Neural progenitor cell (in vitro differentiated cells): ENCODE measurements at regions not wholly inside any gene's neighbourhood (a gene's known extent, or its start where the extent isn't known, plus 50 kb on each side); places are given as distances from the start of the nearest gene placed in this dataset.

ENCODE experiments used
- DNase-seq: peaks from one replicate; pipeline ENCODE4 v3.0.0-alpha.2; 2016; ENCODE audit warnings: low spot score
- H2AFZ ChIP-seq: fragments of 200-600 bp; sonication (generic); replicated peaks from 2 replicates; pipeline ENCODE4 v1.6.1; 2016; ENCODE audit warnings: antibody characterized with exemption
- H3F3A ChIP-seq: fragments of 200-600 bp; sonication (generic); 2 replicates; pipeline ENCODE4 v1.6.1; 2016; ENCODE audit warnings: antibody characterized with exemption, low read depth
- H3K27ac ChIP-seq: fragments of 200-600 bp; sonication (generic); 2 replicates; pipeline ENCODE4 v1.5.1; 2016; ENCODE audit warnings: mild to moderate bottlenecking
- H3K27me3 ChIP-seq: fragments of 200-600 bp; sonication (generic); 2 replicates; pipeline ENCODE4 v1.6.1; 2016; ENCODE audit warnings: mild to moderate bottlenecking, moderate library complexity
- H3K36me3 ChIP-seq: fragments of 200-600 bp; sonication (generic); 2 replicates; pipeline ENCODE4 v1.5.1; 2016
- H3K4me1 ChIP-seq: fragments of 200-600 bp; sonication (generic); 2 replicates; pipeline ENCODE4 v1.6.1; 2016; ENCODE audit warnings: mixed run types
- H3K4me2 ChIP-seq: fragments of 200-600 bp; sonication (generic); 2 replicates; pipeline ENCODE4 v1.6.1; 2016
- H3K4me3 ChIP-seq: fragments of 200-600 bp; sonication (generic); 2 replicates; pipeline ENCODE4 v1.5.1; 2016
- H3K79me2 ChIP-seq: fragments of 200-600 bp; sonication (generic); 2 replicates; pipeline ENCODE4 v1.6.1; 2016; ENCODE audit warnings: low read depth
- H3K9ac ChIP-seq: fragments of 200-600 bp; sonication (generic); 2 replicates; pipeline ENCODE4 v1.6.1; 2016
- H3K9me3 ChIP-seq: fragments of 200-600 bp; sonication (generic); 2 replicates; pipeline ENCODE4 v1.5.1; 2016; ENCODE audit warnings: low read depth
- H4K20me1 ChIP-seq: fragments of 200-600 bp; sonication (generic); 2 replicates; pipeline ENCODE4 v1.6.1; 2016; ENCODE audit warnings: low read depth
- H3K27ac Mint-ChIP-seq: 3 replicates; pipeline ENCODE4 v1.8.0; 2021; ENCODE audit warnings: mixed read lengths
- H3K27me3 Mint-ChIP-seq: 2 replicates; pipeline ENCODE4 v1.8.0; 2022; ENCODE audit warnings: low read depth, mild to moderate bottlenecking, inconsistent platforms, moderate library complexity, mixed read lengths; ENCODE audit not compliant: insufficient read depth
- H3K36me3 Mint-ChIP-seq: 3 replicates; pipeline ENCODE4 v1.8.0; 2021; ENCODE audit warnings: mixed read lengths
- H3K4me1 Mint-ChIP-seq: 3 replicates; pipeline ENCODE4 v1.8.0; 2021; ENCODE audit warnings: mixed read lengths
- H3K4me3 Mint-ChIP-seq: 3 replicates; pipeline ENCODE4 v1.8.0; 2021; ENCODE audit warnings: mild to moderate bottlenecking, moderate library complexity, mixed read lengths
- H3K9me3 Mint-ChIP-seq: 3 replicates; pipeline ENCODE4 v1.8.0; 2020; ENCODE audit warnings: mixed read lengths
- CTCF ChIP-seq: fragments of 200-600 bp; sonication (generic); IDR thresholded peaks from 2 replicates; pipeline ENCODE4 v1.5.1; 2017; ENCODE audit warnings: antibody characterized with exemption, mild to moderate bottlenecking
- EZH2 ChIP-seq: fragments of 200-600 bp; sonication (generic); IDR thresholded peaks from 2 replicates; pipeline ENCODE4 v1.6.1; 2017; ENCODE audit warnings: antibody characterized with exemption, mild to moderate bottlenecking, moderate library complexity
- EZH2phosphoT487 ChIP-seq: fragments of 200-600 bp; sonication (generic); IDR thresholded peaks from 2 replicates; pipeline ENCODE4 v1.6.1; 2017; ENCODE audit warnings: antibody characterized with exemption

GRCh38 chr15:46707452-46707851, 1009.9 kb upstream of the SEMA6D start:
- Histone ChIP-seq H3K79me2 (no peaks in the 10 kb centered on the region), H3K9ac (no peak overlapping the region), H3K4me3 (no peak overlapping the region), H3K9me3 (peaks cover 4% of the 10 kb centered on the region), H3K4me2 (no peak overlapping the region), H4K20me1 (no peaks in the 10 kb centered on the region), H2AFZ (no peak overlapping the region), H3K4me1 (no peaks in the 10 kb centered on the region), H3K27me3 (no peaks in the 10 kb centered on the region), H3F3A (no peaks in the 10 kb centered on the region), H3K27ac (no peak overlapping the region), H3K36me3 (no peaks in the 10 kb centered on the region)
- TF ChIP-seq EZH2phosphoT487 (no peak), EZH2 (no peak), CTCF (no peak)
- peaks cover 3% of the 10 kb centered on the region for H3K27me3 Mint-ChIP-seq
- H3K4me3 Mint-ChIP-seq: no peak overlapping the region
- peaks cover 6% of the 10 kb centered on the region for H3K9me3 Mint-ChIP-seq
- no peak for DNase-seq
- no peaks in the 10 kb centered on the region for H3K4me1 Mint-ChIP-seq
- H3K36me3 Mint-ChIP-seq: no peaks in the 10 kb centered on the region
- H3K27ac Mint-ChIP-seq: no peak overlapping the region

- Mint-ChIP-seq H3K4me1 (no peaks in the 10 kb centered on the region), H3K27ac (no peak overlapping the region), H3K4me3 (no peak overlapping the region)
Observed at GRCh38 chr15:46708226-46708625, 1009.1 kb upstream of the SEMA6D start.

GRCh38 chr15:46709460-46710083, 1007.7 kb upstream of the SEMA6D start:
- TF ChIP-seq EZH2: no peak
- TF ChIP-seq CTCF: no peak
- no peak for TF ChIP-seq EZH2phosphoT487
- no peak overlapping the region for H3K27ac Mint-ChIP-seq
- H3K4me1 Mint-ChIP-seq: no peaks in the 10 kb centered on the region
- Histone ChIP-seq H3K4me3 (no peak overlapping the region), H3K4me2 (no peak overlapping the region), H3F3A (no peaks in the 10 kb centered on the region), H3K4me1 (no peaks in the 10 kb centered on the region), H2AFZ (no peak overlapping the region), H3K27ac (no peak overlapping the region), H4K20me1 (no peaks in the 10 kb centered on the region), H3K36me3 (no peaks in the 10 kb centered on the region), H3K27me3 (no peaks in the 10 kb centered on the region), H3K9me3 (peaks cover 4% of the 10 kb centered on the region), H3K79me2 (no peaks in the 10 kb centered on the region), H3K9ac (no peak overlapping the region)
- no peak overlapping the region for H3K4me3 Mint-ChIP-seq
- H3K36me3 Mint-ChIP-seq: no peaks in the 10 kb centered on the region
- peaks cover 3% of the 10 kb centered on the region for H3K27me3 Mint-ChIP-seq
- DNase-seq: no peak
- H3K9me3 Mint-ChIP-seq: peaks cover 3% of the 10 kb centered on the region

More at GRCh38 chr15:46708226-46708625, 1009.1 kb upstream of the SEMA6D start:
- H3K4me2 ChIP-seq: no peak overlapping the region
- no peaks in the 10 kb centered on the region for H3K27me3 ChIP-seq
- no peaks in the 10 kb centered on the region for H3F3A ChIP-seq
- Mint-ChIP-seq H3K27me3 (peaks cover 3% of the 10 kb centered on the region), H3K9me3 (peaks cover 6% of the 10 kb centered on the region), H3K36me3 (no peaks in the 10 kb centered on the region)
- TF ChIP-seq EZH2phosphoT487: no peak
- no peak for TF ChIP-seq EZH2
- TF ChIP-seq CTCF: no peak
- H3K79me2 ChIP-seq: no peaks in the 10 kb centered on the region
- no peak for DNase-seq
- no peak overlapping the region for H2AFZ ChIP-seq
- H3K4me3 ChIP-seq: no peak overlapping the region
- H3K4me1 ChIP-seq: no peaks in the 10 kb centered on the region
- no peak overlapping the region for H3K27ac ChIP-seq
- no peaks in the 10 kb centered on the region for H3K36me3 ChIP-seq
- no peaks in the 10 kb centered on the region for H4K20me1 ChIP-seq
- H3K9ac ChIP-seq: no peak overlapping the region
- H3K9me3 ChIP-seq: peaks cover 4% of the 10 kb centered on the region
